H1 (cell line): ENCODE measurements at regions not wholly inside any gene's neighbourhood (a gene's known extent, or its start where the extent isn't known, plus 50 kb on each side); places are given as distances from the start of the nearest gene placed in this dataset.

Source experiments
- CTCF ChIA-PET: fragments of 300-600 bp; sonication (Branson Sonifier 250); formaldehyde crosslinking; loops from one replicate; lab custom pipeline; 2021; ENCODE audit not compliant: partially characterized antibody; lab: Charles Lee
- POLR2A ChIA-PET: fragments of 300-600 bp; sonication (Branson Sonifier 250); formaldehyde crosslinking; loops from one replicate; lab custom pipeline; 2021; ENCODE audit warnings: inconsistent platforms; ENCODE audit not compliant: partially characterized antibody; lab: Charles Lee
- DNase-seq, 2 experiments: peaks; one replicate each; pipeline versions ENCODE4 v3.0.0 to v3.0.0-alpha.2; 2010 to 2022; ENCODE audit warnings: low spot score in 2 of 2, low read depth in 1 of 2, mixed read lengths in 1 of 2
- FAIRE-seq: peaks from 2 replicates; lab custom pipeline; 2011; peaks lifted over from hg19 to GRCh38; lab: Jason Lieb, UNC
- H2AFZ ChIP-seq: 2 replicates; pipeline ENCODE4 v1.8.1; 2012; ENCODE audit warnings: low read length, inconsistent platforms
- H2AK5ac ChIP-seq: 2 replicates; pipeline ENCODE4 v1.6.1; 2013; ENCODE audit warnings: low read depth, low read length
- H2BK120ac ChIP-seq: replicated peaks from 2 replicates; pipeline ENCODE3; 2013; ENCODE audit warnings: low read depth, low read length, inconsistent platforms
- H2BK12ac ChIP-seq: 2 replicates; pipeline ENCODE4 v1.6.1; 2013; ENCODE audit warnings: low read depth, low read length
- H2BK15ac ChIP-seq: 2 replicates; pipeline ENCODE4 v1.6.1; 2013; ENCODE audit warnings: low read length
- H2BK20ac ChIP-seq: 2 replicates; pipeline ENCODE4 v1.6.1; 2013; ENCODE audit warnings: low read length
- H2BK5ac ChIP-seq: 2 replicates; pipeline ENCODE4 v1.6.1; 2013; ENCODE audit warnings: low read depth, low read length
- H3K14ac ChIP-seq: 2 replicates; pipeline ENCODE4 v1.6.1; 2013; ENCODE audit warnings: inconsistent platforms; ENCODE audit not compliant: insufficient read length
- H3K18ac ChIP-seq: 2 replicates; pipeline ENCODE4 v1.6.1; 2013; ENCODE audit warnings: low read length; ENCODE audit errors: extremely low read depth
- H3K23ac ChIP-seq: 2 replicates; pipeline ENCODE4 v1.6.1; 2013; ENCODE audit warnings: inconsistent platforms; ENCODE audit not compliant: insufficient read length
- H3K23me2 ChIP-seq: 2 replicates; pipeline ENCODE4 v1.6.1; 2013; ENCODE audit warnings: low read depth, low read length
- H3K27ac ChIP-seq: 2 replicates; pipeline ENCODE4 v1.6.1; 2011; ENCODE audit warnings: low read depth, low read length, inconsistent platforms
- H3K27me3 ChIP-seq, 4 experiments: replicated peaks in 1 of 4; 1 replicate in 1 of 4; 2 replicates in 3 of 4; pipeline versions ENCODE4 v1.6.1 to v1.8.1; 2011 to 2013; ENCODE audit warnings: low read length in 3 of 4, mild to moderate bottlenecking in 3 of 4, inconsistent platforms in 2 of 4, mixed read lengths in 2 of 4, moderate library complexity in 1 of 4; ENCODE audit not compliant: control insufficient read depth in 3 of 4, insufficient read depth in 3 of 4; ENCODE audit errors: extremely low read depth in 1 of 4
- H3K36me3 ChIP-seq, 4 experiments: 2 replicates each; pipeline versions ENCODE4 v1.6.1 to v1.8.1; 2011 to 2013; ENCODE audit warnings: mild to moderate bottlenecking in 4 of 4, low read length in 3 of 4, moderate library complexity in 2 of 4, control low read depth in 1 of 4, inconsistent platforms in 1 of 4; ENCODE audit not compliant: insufficient read depth in 4 of 4, control insufficient read depth in 2 of 4
- H3K4ac ChIP-seq: replicated peaks from 2 replicates; pipeline ENCODE3; 2013; ENCODE audit warnings: low read length, low read depth, mixed read lengths, inconsistent platforms; ENCODE audit not compliant: insufficient read length
- H3K4me1 ChIP-seq, 4 experiments: replicated peaks in 1 of 4; 1 replicate in 1 of 4; 2 replicates in 3 of 4; pipeline versions ENCODE4 v1.6.1 to v1.8.1; 2011 to 2013; ENCODE audit warnings: low read length in 3 of 4, inconsistent platforms in 2 of 4, mixed read lengths in 1 of 4; ENCODE audit not compliant: insufficient read depth in 4 of 4, control insufficient read depth in 3 of 4
- H3K4me2 ChIP-seq, 2 experiments: 2 replicates each; pipeline versions ENCODE4 v1.6.1 to v1.8.1; 2011 to 2013; ENCODE audit warnings: low read depth in 2 of 2, low read length in 2 of 2, control low read depth in 1 of 2, inconsistent platforms in 1 of 2, mild to moderate bottlenecking in 1 of 2; ENCODE audit not compliant: insufficient read depth in 1 of 2
- H3K4me3 ChIP-seq, 4 experiments: fragments of 200-600, 300-600 bp in 1 of 4; sonication (generic), shearing (Covaris generic), sonication (Bioruptor Twin) in 1 of 4; 2 replicates each; pipeline versions ENCODE4 v1.5.1 to v1.8.1; 2011 to 2016; ENCODE audit warnings: low read length in 4 of 4, low read depth in 3 of 4, control low read depth in 2 of 4, inconsistent platforms in 2 of 4, mild to moderate bottlenecking in 2 of 4, mixed read lengths in 1 of 4, moderate library complexity in 1 of 4; ENCODE audit not compliant: insufficient read depth in 2 of 4; ENCODE audit errors: extremely low read depth in 1 of 4
- H3K56ac ChIP-seq: replicated peaks from 2 replicates; pipeline ENCODE3; 2013; ENCODE audit warnings: low read depth, mild to moderate bottlenecking, mixed read lengths, low read length, inconsistent platforms; ENCODE audit not compliant: insufficient read length
- H3K79me1 ChIP-seq: 2 replicates; pipeline ENCODE4 v1.6.1; 2013; ENCODE audit warnings: low read depth, low read length, control low read depth
- H3K79me2 ChIP-seq, 2 experiments: 2 replicates each; pipeline versions ENCODE4 v1.6.1 to v1.8.1; 2012 to 2013; ENCODE audit warnings: low read length in 2 of 2, mild to moderate bottlenecking in 2 of 2, inconsistent platforms in 1 of 2; ENCODE audit not compliant: insufficient read depth in 2 of 2, control insufficient read depth in 1 of 2
- H3K9ac ChIP-seq, 4 experiments: replicated peaks in 1 of 4; 1 replicate in 1 of 4; 2 replicates in 3 of 4; pipeline versions ENCODE4 v1.6.1 to v1.8.1; 2011 to 2013; ENCODE audit warnings: low read depth in 3 of 4, low read length in 3 of 4, control low read depth in 2 of 4, mild to moderate bottlenecking in 2 of 4, moderate library complexity in 2 of 4, inconsistent platforms in 1 of 4; ENCODE audit errors: extremely low read depth in 1 of 4
- H3K9me3 ChIP-seq, 2 experiments: 2 replicates each; pipeline versions ENCODE4 v1.6.1 to v1.8.1; 2012 to 2013; ENCODE audit warnings: mild to moderate bottlenecking in 2 of 2, moderate library complexity in 2 of 2, control low read depth in 1 of 2, inconsistent platforms in 1 of 2, low read depth in 1 of 2, low read length in 1 of 2, mixed read lengths in 1 of 2; ENCODE audit not compliant: insufficient read depth in 2 of 2
- H4K20me1 ChIP-seq, 2 experiments: replicated peaks in 1 of 2; 2 replicates each; pipeline versions ENCODE3 to v1.8.1; 2011 to 2013; ENCODE audit warnings: inconsistent platforms in 2 of 2, low read length in 2 of 2, mild to moderate bottlenecking in 1 of 2; ENCODE audit not compliant: insufficient read depth in 2 of 2, control insufficient read depth in 1 of 2
- H4K5ac ChIP-seq: 2 replicates; pipeline ENCODE4 v1.6.1; 2013; ENCODE audit warnings: low read length, low read depth, mixed read lengths, inconsistent platforms; ENCODE audit not compliant: insufficient read length
- H4K8ac ChIP-seq: 2 replicates; pipeline ENCODE4 v1.8.0; 2013; ENCODE audit warnings: mild to moderate bottlenecking, moderate library complexity, low read length, inconsistent platforms; ENCODE audit not compliant: insufficient read depth; ENCODE audit errors: extremely low read depth
- H4K91ac ChIP-seq: replicated peaks from 2 replicates; pipeline ENCODE3; 2013; ENCODE audit warnings: low read length, mixed read lengths, inconsistent platforms; ENCODE audit not compliant: insufficient read length
- ASH2L ChIP-seq: fragments of 200-600, 300-600 bp; sonication (generic); IDR thresholded peaks from one replicate; pipeline ENCODE4 v1.7.1; 2017; ENCODE audit warnings: low read length
- EGR1 ChIP-seq: IDR thresholded peaks from 2 replicates; pipeline ENCODE4 v1.6.1; 2011; ENCODE audit warnings: low read depth, low read length, borderline replicate concordance
- EP300 ChIP-seq, 2 experiments: IDR thresholded peaks; 1 replicate in 1 of 2; 2 replicates in 1 of 2; pipeline ENCODE4 v1.6.1; 2011 to 2012; ENCODE audit warnings: low read depth in 2 of 2, low read length in 2 of 2, mild to moderate bottlenecking in 2 of 2, borderline replicate concordance in 1 of 2, inconsistent platforms in 1 of 2, moderate library complexity in 1 of 2
- KDM5A ChIP-seq: fragments of 200-600 bp; IDR thresholded peaks from 2 replicates; pipeline ENCODE4 v1.7.1; 2012; ENCODE audit warnings: mild to moderate bottlenecking, low read length, inconsistent platforms, mixed read lengths
- RFX5 ChIP-seq: IDR thresholded peaks from 2 replicates; pipeline ENCODE4 v1.6.1; 2011; ENCODE audit warnings: low read depth, low read length, improper control_type of control experiment, borderline replicate concordance
- RXRA ChIP-seq: IDR thresholded peaks from 2 replicates; pipeline ENCODE4 v1.6.1; 2011; ENCODE audit warnings: low read depth, mild to moderate bottlenecking, low read length, moderate library complexity; ENCODE audit not compliant: insufficient read depth
- SIN3A ChIP-seq, 2 experiments: IDR thresholded peaks in 1 of 2; conservative IDR thresholded peaks in 1 of 2; 2 replicates each; pipeline ENCODE4 v1.6.1; 2011 to 2012; ENCODE audit warnings: low read length in 2 of 2, improper control_type of control experiment in 1 of 2, low read depth in 1 of 2, mild to moderate bottlenecking in 1 of 2
- SIRT6 ChIP-seq: IDR thresholded peaks from one replicate; pipeline ENCODE4 v1.7.1; 2012; ENCODE audit warnings: low read length, inconsistent platforms
- SIX5 ChIP-seq: IDR thresholded peaks from 2 replicates; pipeline ENCODE4 v1.6.1; 2011; ENCODE audit warnings: mild to moderate bottlenecking, low read depth, low read length
- SRF ChIP-seq: IDR thresholded peaks from 2 replicates; pipeline ENCODE4 v1.6.1; 2011; ENCODE audit warnings: mild to moderate bottlenecking, low read depth, low read length, moderate library complexity
- SUZ12 ChIP-seq: fragments of 200-600 bp; sonication (generic); IDR thresholded peaks from 2 replicates; pipeline ENCODE4 v1.6.1; 2012; ENCODE audit warnings: mild to moderate bottlenecking, inconsistent platforms, low read length, moderate library complexity, mixed read lengths
- TBP ChIP-seq: IDR thresholded peaks from 2 replicates; pipeline ENCODE4 v1.6.1; 2011; ENCODE audit warnings: low read depth, low read length, improper control_type of control experiment
- TEAD4 ChIP-seq: IDR thresholded peaks from 2 replicates; pipeline ENCODE4 v1.6.1; 2012; ENCODE audit warnings: low read depth, low read length, inconsistent platforms, mixed read lengths
- USF2 ChIP-seq: IDR thresholded peaks from 2 replicates; pipeline ENCODE4 v1.6.1; 2011; ENCODE audit warnings: low read length, improper control_type of control experiment

GRCh38 chr18:26705757-26706156 is 157.4 kb upstream of the KCTD1 start:
- Histone ChIP-seq H3K18ac (no peak overlapping the region), H4K8ac (no peak overlapping the region), H3K27ac (no peak overlapping the region), H2BK20ac (no peak overlapping the region), H3K9ac (no peak overlapping the region), H4K91ac (no peak overlapping the region), H2BK12ac (no peak overlapping the region), H3K27me3 (peaks cover 2 to 20% (median 10%) of the 10 kb centered on the region in 4 experiments), H3K23me2 (no peaks in the 10 kb centered on the region; the same call in 1 of the 2 replicates), H3K79me2 (no peaks in the 10 kb centered on the region), H2BK120ac (no peak overlapping the region), H3K9me3 (no peaks in the 10 kb centered on the region), H3K4me2 (no peak overlapping the region), H3K36me3 (no peaks in the 10 kb centered on the region), H2AK5ac (no peak overlapping the region), H2BK15ac (no peak overlapping the region), H2BK5ac (no peak overlapping the region), H3K79me1 (no peaks in the 10 kb centered on the region; the same call in 1 of the 2 replicates), H2AFZ (no peak overlapping the region), H3K4me1 (peaks cover 0 to 8% (median 4%) of the 10 kb centered on the region in 4 experiments; a peak in 3 of 7 replicates), H4K20me1 (no peaks in the 10 kb centered on the region), H3K14ac (no peak overlapping the region), H3K56ac (no peak overlapping the region), H4K5ac (no peak overlapping the region), H3K4ac (no peak overlapping the region), H3K23ac (no peak overlapping the region), H3K4me3 (no peak overlapping the region)
- no peak for DNase-seq
- FAIRE-seq, result no peak
- ChIA-PET CTCF (interaction anchor here (1.1 kb wide), 1 partner anchor 85 kb away, joined by 4 read pairs; no protein-coding TSS in a partner anchor), POLR2A (no interaction called here)
- TF ChIP-seq USF2 (no peak), EGR1 (no peak), TEAD4 (no peak), SIRT6 (no peak), ASH2L (no peak), SIX5 (no peak), RXRA (no peak), SUZ12 (no peak), RFX5 (no peak), TBP (no peak), SIN3A (conservative IDR thresholded peaks at IDR 0.05 in 1 of 2, IDR thresholded peaks at IDR 0.05 in 1 of 2; ENCODE audit: low read depth in 1 of 2, low read length in 2 of 2) (no peak), EP300 (IDR thresholded peaks at IDR 0.05; ENCODE audit: borderline replicate concordance in 1 of 2, low read depth in 2 of 2, low read length in 2 of 2) (no peak), SRF (no peak), KDM5A (no peak)
